Stimulated activated naive CD8-positive, alpha-beta T cell treated with anti-CD3 and anti-CD28 coated beads, Interleukin-15, amount 100 ng/mL, for 72 hours (primary cell): ENCODE measurements at regions not wholly inside any gene's neighbourhood (a gene's known extent, or its start where the extent isn't known, plus 50 kb on each side); places are given as distances from the start of the nearest gene placed in this dataset.
A peak's percentile ranks its signal among the peaks of the same experiment; 100 is the strongest.

Source experiments
- ATAC-seq: fragments of 150-1000 bp; cut with Tn5 transposase; 2 replicates; pipeline ENCODE4 v1.10.0; 2021; ENCODE audit warnings: mild to moderate bottlenecking, moderate library complexity
- DNase-seq, 2 donors: peaks; one replicate each; pipeline ENCODE4 v3.0.0; 2021 to 2022
- H3K27ac Mint-ChIP-seq, 2 donors: one replicate each; pipeline ENCODE4 v1.8.0; 2022; ENCODE audit warnings: mild to moderate bottlenecking in 2 of 2, mixed read lengths in 2 of 2, moderate library complexity in 2 of 2
- H3K27me3 Mint-ChIP-seq: one replicate; pipeline ENCODE4 v1.8.0; 2022; ENCODE audit warnings: mixed read lengths
- H3K4me1 Mint-ChIP-seq: one replicate; pipeline ENCODE4 v1.8.0; 2022; ENCODE audit warnings: mild to moderate bottlenecking, mixed read lengths
- H3K4me3 Mint-ChIP-seq, 2 donors: one replicate each; pipeline ENCODE4 v1.8.0; 2022; ENCODE audit warnings: mild to moderate bottlenecking in 2 of 2, mixed read lengths in 2 of 2, moderate library complexity in 1 of 2
- H3K9me3 Mint-ChIP-seq, 2 donors: one replicate each; pipeline ENCODE4 v1.8.0; 2022; ENCODE audit warnings: mixed read lengths in 2 of 2

DNA sequence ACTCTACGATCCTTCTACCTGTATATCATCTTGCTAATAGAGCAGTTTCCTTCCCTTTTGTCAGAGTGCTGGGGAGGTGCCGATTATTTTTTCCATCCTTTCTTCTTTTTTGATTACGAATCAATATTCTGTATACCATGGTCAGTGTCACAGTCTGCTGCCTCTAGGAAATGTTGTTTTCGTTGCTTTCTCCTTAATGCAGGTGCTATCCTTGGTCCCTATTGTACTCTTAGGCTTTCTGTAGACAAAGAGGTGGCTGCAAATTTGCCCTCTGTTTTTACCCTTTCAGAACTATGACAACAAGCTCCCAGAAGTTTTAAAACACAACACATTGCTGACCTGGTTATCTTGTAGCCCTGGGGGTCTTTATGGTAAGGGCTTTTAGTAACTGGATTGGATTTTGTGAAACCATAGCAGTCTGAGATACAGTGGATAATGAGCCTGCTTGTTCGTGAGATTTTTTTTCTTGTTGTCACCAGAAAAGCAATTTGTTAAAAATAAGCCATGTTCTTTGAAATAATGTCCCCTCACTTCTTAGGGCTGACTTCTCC, 430.3 kb upstream of the TPM1 start:
- no peak overlapping the region for H3K27ac Mint-ChIP-seq
- no peak overlapping the region for H3K4me3 Mint-ChIP-seq
- no peaks in the 10 kb centered on the region for H3K9me3 Mint-ChIP-seq
- no peaks in the 10 kb centered on the region for H3K4me1 Mint-ChIP-seq
- ATAC-seq, result no peak
- H3K27me3 Mint-ChIP-seq, result peaks cover 25% of the 10 kb centered on the region
- DNase-seq, result no peak

DNA sequence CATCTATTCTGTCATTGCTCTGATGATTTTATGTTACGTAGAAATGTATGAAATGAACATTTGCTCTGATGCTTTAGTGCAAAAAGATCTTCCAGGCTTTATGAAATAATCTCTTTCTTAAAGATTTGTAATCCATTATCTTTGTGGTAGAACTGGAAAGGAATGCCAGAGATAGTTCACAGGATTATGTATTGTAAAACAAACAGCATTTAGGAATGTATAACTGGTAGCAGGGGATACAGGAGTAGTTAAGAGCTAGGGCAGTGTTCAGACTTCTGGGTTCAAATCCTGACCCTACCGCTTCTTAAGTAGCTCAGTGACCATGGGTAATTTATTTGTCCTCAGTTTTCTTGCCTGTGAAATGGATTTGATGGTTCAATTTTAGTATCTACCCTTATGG, 429.8 kb upstream of the TPM1 start:
- H3K9me3 Mint-ChIP-seq, result no peaks in the 10 kb centered on the region
- ATAC-seq (no peak), DNase-seq (no peak)
- no peak overlapping the region for H3K4me3 Mint-ChIP-seq
- H3K27me3 Mint-ChIP-seq, result peaks cover 25% of the 10 kb centered on the region
- no peaks in the 10 kb centered on the region for H3K4me1 Mint-ChIP-seq
- no peak overlapping the region for H3K27ac Mint-ChIP-seq

DNA sequence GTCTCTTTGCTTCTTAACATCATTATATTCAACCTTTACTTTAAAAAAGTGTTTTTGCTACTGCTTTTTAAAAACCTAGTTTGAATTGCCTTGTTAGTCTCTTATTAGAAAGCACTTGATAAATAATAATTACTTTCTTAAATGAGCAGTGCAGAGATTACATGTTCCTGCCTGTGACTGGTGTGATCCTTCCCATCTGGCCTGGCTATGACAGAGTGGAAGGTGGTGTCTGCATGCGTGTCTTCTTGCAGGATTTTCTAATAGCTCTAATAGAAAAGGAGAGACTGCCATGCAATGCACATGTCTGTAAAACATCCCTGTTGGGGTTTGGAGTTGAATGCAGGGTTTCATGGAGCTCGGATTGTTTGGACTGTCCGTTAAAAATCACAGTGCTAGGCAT, 425.8 kb upstream of the TPM1 start:
- no peaks in the 10 kb centered on the region for H3K4me1 Mint-ChIP-seq
- H3K9me3 Mint-ChIP-seq, result no peaks in the 10 kb centered on the region
- ATAC-seq (no peak), DNase-seq (no peak)
- no peaks in the 10 kb centered on the region for H3K27me3 Mint-ChIP-seq
- no peak overlapping the region for H3K27ac Mint-ChIP-seq
- H3K4me3 Mint-ChIP-seq, result no peak overlapping the region

DNA sequence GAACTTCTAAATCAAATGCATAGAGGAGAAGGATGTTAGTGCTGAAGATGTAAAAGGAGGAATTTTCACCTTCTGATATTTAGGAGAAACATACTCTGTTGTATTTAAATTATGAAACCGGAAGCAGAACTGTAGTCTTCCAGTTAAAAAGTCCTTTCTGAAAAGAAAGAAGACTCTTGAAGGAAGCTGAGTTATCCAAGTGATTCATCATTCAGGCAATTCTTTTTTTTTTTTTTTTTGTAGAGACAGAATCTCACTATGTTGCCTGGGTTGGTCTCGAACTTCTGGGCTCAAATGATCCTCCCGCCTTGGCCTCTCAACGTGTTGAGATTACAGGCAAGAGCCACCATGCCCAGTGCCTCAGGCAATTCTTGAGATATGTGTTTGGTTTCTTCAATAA, 424.8 kb upstream of the TPM1 start:
- H3K27ac Mint-ChIP-seq, result no peak overlapping the region
- ATAC-seq, result no peak
- no peak overlapping the region for H3K4me3 Mint-ChIP-seq
- DNase-seq, result no peak
- no peaks in the 10 kb centered on the region for H3K9me3 Mint-ChIP-seq
- H3K4me1 Mint-ChIP-seq, result no peaks in the 10 kb centered on the region
- no peaks in the 10 kb centered on the region for H3K27me3 Mint-ChIP-seq

DNA sequence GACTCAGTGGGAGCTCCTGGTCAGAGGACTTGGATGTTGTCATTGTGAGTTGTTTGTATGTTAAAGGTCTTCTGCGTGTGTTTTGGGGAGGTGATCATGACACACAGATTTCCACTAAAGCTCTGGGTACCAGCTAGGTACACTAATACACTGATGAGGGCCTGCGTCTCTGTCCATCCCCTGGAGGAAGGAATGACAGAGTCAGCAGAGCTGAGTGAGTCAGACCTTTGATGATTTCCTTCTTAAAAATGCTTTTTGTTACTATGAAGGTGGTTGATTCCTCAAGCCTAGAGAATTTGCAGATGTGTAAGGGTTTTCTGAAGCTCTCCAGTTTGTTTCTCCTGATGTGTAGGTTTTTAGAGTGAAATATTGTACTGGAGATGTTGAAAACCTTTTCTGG, 424.1 kb upstream of the TPM1 start:
- peak overlapping the region in 1 of 2 donors; percentile 24 for H3K27ac Mint-ChIP-seq
- ATAC-seq (no peak), DNase-seq (no peak)
- no peaks in the 10 kb centered on the region for H3K9me3 Mint-ChIP-seq
- H3K4me3 Mint-ChIP-seq, result no peak overlapping the region
- H3K4me1 Mint-ChIP-seq, result no peaks in the 10 kb centered on the region
- no peaks in the 10 kb centered on the region for H3K27me3 Mint-ChIP-seq

DNA sequence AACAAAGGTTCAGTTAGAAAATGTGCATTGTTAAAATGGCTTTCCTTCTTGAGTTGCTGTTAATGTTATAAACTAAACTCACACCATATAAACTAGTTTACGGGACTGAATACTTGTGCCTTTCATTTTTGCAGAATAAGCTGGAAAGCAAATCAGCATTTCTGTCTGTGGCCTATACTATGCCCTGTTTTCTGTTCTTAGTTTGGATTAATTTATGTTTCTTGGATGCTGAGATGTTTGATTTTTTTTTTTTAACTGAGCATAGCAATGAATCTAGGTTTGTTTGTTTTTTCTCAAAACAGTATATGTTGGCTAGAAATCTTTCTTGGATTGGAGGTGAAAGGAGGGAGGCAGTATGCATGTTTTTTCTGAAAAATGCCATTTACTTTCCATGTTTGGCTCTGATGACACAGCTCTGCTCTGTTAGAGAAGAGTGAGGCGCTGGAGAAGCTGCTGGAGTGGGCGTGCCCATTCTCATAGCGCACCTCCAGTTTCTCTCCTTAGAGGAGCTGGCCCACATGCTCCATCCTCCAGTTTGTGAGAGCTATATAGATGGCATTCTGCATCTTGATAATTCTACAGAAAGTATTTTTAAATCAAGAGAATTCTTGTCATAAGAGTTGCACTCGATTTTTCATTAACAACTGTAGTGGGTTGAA, 423.6 kb upstream of the TPM1 start:
- Mint-ChIP-seq H3K4me1 (no peaks in the 10 kb centered on the region), H3K9me3 (no peaks in the 10 kb centered on the region), H3K27ac (peak overlapping the region in 1 of 2 donors; percentile 80), H3K4me3 (no peak overlapping the region), H3K27me3 (no peaks in the 10 kb centered on the region)
- ATAC-seq, result no peak
- no peak for DNase-seq

DNA sequence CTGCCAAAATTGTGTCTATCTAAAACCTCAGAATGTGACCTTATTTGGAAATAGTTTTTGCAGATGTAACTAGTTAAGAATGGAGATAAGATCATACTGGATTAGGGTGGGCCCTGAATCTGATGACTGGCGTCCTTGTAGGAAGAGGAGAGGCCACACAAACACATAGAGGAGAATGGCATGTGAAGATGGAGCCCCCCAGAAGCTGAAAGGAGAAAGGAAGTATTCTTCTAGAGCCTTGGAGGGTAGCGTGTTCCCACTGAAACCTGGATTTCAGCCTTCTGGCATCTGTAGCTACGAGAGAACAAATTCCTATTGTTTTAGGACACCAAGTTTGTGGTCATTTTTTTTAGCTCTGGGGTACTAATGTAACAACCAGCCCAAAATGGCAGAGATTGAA, 423.0 kb upstream of the TPM1 start:
- H3K9me3 Mint-ChIP-seq, result no peaks in the 10 kb centered on the region
- peak overlapping the region in 1 of 2 donors; percentile 36 for H3K27ac Mint-ChIP-seq
- no peak overlapping the region for H3K4me3 Mint-ChIP-seq
- H3K4me1 Mint-ChIP-seq, result no peaks in the 10 kb centered on the region
- no peak for ATAC-seq
- DNase-seq, result no peak
- no peaks in the 10 kb centered on the region for H3K27me3 Mint-ChIP-seq

DNA sequence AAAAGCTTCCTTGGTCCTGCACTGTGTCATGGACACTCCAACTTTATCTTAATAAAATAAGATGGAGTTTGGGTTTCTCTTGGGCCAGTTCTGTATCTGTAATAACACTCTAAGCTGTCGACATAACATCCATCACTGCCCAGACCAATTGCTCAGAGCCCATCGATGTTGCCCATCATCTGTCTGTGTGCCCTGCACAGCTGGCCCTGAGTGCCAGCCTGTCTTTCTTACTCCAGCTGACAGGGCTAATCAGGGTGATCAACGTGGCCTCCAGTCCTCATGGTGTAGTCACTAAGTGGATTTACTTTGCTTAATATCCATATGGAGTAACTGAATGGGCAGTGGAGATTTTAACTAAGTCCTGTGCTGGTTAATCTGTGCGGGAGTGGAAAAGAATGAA, 419.8 kb upstream of the TPM1 start:
- H3K9me3 Mint-ChIP-seq, result no peaks in the 10 kb centered on the region
- peaks cover 7% of the 10 kb centered on the region for H3K4me1 Mint-ChIP-seq
- H3K4me3 Mint-ChIP-seq, result no peak overlapping the region
- H3K27ac Mint-ChIP-seq, result no peak overlapping the region
- H3K27me3 Mint-ChIP-seq, result no peaks in the 10 kb centered on the region
- DNase-seq (no peak), ATAC-seq (no peak)

DNA sequence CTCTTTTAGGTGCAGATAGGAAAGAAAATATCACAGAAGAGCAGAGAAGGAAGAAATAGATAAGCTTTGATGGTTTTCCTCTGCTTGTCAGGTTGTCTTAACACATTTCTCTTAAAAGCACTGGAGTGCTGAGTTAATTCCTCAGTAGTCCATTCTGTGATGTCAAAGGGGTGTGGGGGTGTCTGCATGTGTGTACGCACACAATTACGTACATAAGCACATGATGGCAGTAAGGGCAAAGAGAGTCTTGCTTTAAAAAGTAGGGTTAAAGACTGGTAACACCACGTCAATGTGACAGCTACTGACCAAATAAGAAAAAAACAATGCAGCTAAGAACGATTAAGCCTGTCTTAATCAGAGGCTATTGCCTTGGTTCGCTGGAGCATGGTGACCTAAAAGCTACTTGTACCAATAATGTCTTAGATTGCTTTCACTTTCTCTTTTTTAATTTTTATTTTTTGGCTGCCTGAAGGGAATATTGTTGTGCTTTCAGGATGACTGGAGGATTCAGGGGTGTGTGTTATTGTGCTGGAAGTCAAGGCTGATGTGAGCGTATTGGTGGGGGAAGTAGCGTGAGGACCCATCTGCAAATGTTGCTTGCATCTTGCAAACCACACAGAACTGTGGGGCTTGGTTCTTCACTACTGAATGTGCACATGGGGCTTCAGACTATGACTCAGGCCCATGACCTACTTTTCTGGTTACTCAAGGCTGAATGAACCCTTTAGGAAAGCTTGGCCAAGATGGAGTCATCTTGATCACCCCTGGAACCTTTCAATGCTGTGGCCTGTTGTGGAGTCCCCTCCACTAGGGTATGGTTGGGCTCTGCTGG, 417.8 kb upstream of the TPM1 start:
- peak; percentile 31 for ATAC-seq
- H3K4me3 Mint-ChIP-seq, result peak overlapping the region in 1 of 2 donors; percentile 22

DNA sequence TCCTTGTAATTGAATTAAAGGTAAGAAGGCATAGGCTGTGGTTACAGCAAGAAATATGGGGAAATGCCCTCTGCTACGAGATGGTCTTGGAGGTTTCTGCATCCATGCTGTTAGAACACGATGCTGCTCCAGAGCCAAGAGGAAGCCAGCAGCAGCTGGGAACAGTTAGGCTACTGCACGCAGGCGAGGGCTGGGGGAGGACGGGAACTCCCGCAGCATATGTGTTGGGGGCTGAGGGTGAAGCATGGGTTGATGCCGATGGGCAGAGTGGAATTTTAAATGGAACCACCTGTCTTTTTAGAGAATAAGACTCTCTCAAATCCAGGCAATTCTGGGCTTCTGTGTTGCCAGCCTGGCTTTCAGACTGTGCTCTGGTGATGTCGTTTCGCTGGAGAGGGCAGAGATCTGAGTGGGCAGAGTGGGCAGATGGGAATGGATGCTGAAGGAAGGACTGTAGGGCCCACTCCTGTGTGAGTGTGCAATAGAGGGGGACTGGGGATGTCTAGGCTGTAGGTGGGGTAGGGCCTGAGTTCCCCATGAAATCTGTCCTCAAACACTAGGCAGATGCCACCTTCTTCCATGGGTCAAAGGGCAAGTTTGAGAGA, 417.0 kb upstream of the TPM1 start:
- Mint-ChIP-seq H3K27ac (peak overlapping the region in 1 of 2 donors; percentile 22), H3K27me3 (no peaks in the 10 kb centered on the region)

More for the DNA sequence above, 417.8 kb upstream of the TPM1 start:
- Mint-ChIP-seq H3K9me3 (no peaks in the 10 kb centered on the region), H3K27ac (no peak overlapping the region), H3K4me1 (peaks cover 7% of the 10 kb centered on the region), H3K27me3 (no peaks in the 10 kb centered on the region)
- no peak for DNase-seq

DNA sequence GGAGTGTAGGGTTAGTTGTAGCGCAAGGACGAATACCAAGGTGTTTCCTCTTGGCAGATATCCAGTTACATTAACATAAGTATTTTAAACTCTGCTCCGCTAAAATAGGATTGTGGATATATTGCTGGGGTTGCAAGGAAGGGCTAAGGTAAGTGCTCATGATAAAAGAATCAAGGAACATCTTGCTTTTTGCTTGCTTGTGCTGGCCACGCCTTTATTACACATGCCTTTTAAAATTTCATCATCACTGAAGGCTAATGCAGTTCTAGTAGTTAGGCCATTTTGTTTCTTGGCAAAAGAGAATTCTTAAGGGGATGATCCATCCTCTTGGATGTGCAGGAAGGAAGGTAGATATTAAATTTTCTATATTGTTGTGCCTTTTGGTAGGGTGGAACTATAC, 415.6 kb upstream of the TPM1 start:
- Mint-ChIP-seq H3K4me3 (no peak overlapping the region), H3K27me3 (no peaks in the 10 kb centered on the region), H3K27ac (no peak overlapping the region), H3K9me3 (no peaks in the 10 kb centered on the region), H3K4me1 (peaks cover 7% of the 10 kb centered on the region)
- DNase-seq (no peak), ATAC-seq (no peak)

More for the DNA sequence above, 417.0 kb upstream of the TPM1 start:
- peaks cover 7% of the 10 kb centered on the region for H3K4me1 Mint-ChIP-seq
- ATAC-seq, result no peak
- DNase-seq, result no peak
- H3K4me3 Mint-ChIP-seq, result no peak overlapping the region
- H3K9me3 Mint-ChIP-seq, result no peaks in the 10 kb centered on the region

DNA sequence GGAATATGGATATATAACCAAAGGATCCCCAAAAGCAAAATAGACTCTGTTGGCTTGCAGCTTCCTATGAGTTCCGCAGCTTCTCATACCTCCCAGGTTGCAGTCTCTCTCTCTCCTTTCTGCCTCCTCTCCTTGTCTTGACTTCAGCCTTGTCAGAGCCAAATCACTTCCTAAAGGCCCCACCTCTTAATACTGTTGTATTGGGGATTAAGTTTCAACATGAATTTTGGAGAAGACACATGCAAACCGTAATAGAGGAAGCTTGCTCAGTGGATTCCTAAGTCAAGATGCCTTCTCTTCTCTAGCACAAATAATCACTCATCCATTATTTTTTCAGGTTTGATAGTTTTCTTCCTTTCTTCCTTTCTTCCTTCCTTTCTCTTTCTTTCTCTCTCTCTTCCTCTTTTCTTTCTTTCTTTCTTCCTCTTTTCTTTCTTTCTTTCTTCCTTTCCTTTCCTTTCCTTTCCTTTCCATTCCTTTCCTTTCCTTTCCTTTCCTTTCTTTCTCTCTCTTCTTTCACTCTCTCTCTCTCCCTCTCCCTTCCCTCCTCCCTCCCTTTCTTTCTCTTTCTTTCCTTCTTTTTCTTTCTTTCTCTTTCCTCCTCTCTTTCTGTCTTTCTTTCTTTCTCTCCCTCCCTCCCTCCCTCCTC, 411.3 kb upstream of the TPM1 start:
- H3K4me1 Mint-ChIP-seq, result no peaks in the 10 kb centered on the region
- ATAC-seq, result no peak

DNA sequence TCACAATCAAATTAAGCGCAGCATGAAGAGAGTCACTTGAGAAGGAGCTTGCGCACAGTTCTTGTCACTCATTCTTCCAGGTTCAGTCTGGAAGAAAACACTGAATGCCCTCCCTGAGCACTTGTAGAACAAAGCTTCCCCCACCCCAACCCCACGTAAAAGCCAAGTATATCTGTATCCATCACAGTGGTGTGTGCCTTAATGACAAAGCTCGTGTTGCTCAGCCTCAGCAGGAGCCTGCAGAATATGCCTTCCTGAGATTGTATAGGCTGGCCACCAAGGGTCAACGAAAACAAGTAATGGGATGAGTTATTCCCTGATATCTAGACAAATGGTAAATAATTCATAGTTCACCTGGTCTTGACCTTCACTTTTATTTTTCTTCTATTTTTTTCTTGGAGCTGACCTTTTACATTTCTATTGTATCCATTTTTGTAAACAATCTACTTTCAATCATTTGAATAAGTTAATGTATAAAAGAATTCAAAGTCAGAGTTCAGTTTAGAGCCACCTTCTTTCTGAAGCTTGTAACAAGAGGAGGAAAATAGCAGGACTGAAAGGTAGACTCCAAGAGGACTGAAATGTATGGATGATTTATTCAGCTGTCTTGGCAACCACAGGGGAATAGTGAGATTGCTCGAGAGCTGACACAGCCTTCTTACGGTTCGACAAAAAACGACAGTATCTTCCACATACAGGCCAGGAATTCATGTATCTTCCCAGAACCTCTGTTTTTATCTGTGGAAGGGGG, 405.5 kb upstream of the TPM1 start:
- Mint-ChIP-seq H3K27ac (no peak overlapping the region), H3K27me3 (peaks cover 8% of the 10 kb centered on the region), H3K4me3 (no peak overlapping the region), H3K4me1 (no peaks in the 10 kb centered on the region), H3K9me3 (no peaks in the 10 kb centered on the region)
- no peak for ATAC-seq
- DNase-seq, result no peak

More for the DNA sequence above, 411.3 kb upstream of the TPM1 start:
- H3K27me3 Mint-ChIP-seq, result no peaks in the 10 kb centered on the region
- no peak overlapping the region for H3K4me3 Mint-ChIP-seq
- no peak overlapping the region for H3K27ac Mint-ChIP-seq
- DNase-seq, result no peak
- H3K9me3 Mint-ChIP-seq, result no peaks in the 10 kb centered on the region

DNA sequence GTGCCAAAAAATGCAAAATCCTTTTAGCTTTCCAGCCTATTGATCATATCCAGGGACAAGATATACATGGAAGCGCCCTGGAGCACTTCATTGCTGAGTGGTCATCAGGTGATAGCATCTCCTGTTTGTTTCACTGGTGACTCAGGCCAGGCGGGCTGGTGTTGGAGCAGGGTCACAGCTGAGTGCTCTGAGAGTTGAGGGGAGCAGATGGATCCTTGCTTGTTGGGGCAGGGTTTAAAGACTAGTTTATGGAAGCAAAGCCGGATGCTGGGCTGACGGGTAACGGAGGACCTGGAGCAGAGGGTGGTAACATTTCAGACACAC, 405.0 kb upstream of the TPM1 start:
- peak overlapping the region in 1 of 2 donors; percentile 83 for H3K27ac Mint-ChIP-seq
- H3K9me3 Mint-ChIP-seq, result no peaks in the 10 kb centered on the region
- ATAC-seq, result no peak
- peaks cover 8% of the 10 kb centered on the region for H3K27me3 Mint-ChIP-seq
- H3K4me1 Mint-ChIP-seq, result no peaks in the 10 kb centered on the region
- no peak overlapping the region for H3K4me3 Mint-ChIP-seq
- DNase-seq, result no peak

DNA sequence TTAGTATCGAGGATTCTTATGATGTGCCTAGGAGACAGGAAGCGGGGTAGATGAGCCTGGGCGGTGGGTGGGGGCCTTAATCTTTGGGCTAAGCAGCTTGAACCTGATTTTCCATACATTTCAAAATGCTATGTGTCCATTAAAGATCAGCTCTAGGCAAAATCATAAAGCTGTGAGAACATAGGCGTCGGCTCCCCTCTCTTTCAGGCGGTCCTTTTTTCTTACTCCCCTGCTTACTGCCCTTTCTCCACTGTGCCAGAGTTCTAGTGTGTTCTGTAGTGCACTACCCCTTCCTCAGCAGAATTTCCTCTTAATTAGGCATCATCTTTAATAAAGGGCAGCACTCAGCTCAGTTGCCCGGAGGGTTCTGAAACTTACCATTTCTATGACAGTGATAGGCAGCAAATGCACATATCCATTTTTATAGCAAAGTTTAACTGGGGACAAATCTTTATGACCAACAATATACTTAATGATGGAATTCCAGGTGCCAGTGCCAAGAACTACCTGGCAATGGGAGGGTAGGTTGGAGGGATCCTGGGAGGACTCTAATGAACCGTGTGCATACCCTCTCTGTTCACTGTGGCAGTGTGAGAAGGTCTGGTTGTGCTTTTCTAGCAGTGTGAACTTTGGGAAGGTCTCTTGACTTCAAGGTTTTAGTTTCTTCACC, 404.5 kb upstream of the TPM1 start:
- H3K27me3 Mint-ChIP-seq, result peaks cover 8% of the 10 kb centered on the region
- no peak overlapping the region for H3K27ac Mint-ChIP-seq
- H3K9me3 Mint-ChIP-seq, result no peaks in the 10 kb centered on the region
- DNase-seq (no peak), ATAC-seq (no peak)
- H3K4me3 Mint-ChIP-seq, result no peak overlapping the region
- no peaks in the 10 kb centered on the region for H3K4me1 Mint-ChIP-seq
